ENCODE measurements at regions not wholly inside any gene's neighbourhood (a gene's known extent, or its start where the extent isn't known, plus 50 kb on each side); places are given as distances from the start of the nearest gene placed in this dataset.

DNA sequence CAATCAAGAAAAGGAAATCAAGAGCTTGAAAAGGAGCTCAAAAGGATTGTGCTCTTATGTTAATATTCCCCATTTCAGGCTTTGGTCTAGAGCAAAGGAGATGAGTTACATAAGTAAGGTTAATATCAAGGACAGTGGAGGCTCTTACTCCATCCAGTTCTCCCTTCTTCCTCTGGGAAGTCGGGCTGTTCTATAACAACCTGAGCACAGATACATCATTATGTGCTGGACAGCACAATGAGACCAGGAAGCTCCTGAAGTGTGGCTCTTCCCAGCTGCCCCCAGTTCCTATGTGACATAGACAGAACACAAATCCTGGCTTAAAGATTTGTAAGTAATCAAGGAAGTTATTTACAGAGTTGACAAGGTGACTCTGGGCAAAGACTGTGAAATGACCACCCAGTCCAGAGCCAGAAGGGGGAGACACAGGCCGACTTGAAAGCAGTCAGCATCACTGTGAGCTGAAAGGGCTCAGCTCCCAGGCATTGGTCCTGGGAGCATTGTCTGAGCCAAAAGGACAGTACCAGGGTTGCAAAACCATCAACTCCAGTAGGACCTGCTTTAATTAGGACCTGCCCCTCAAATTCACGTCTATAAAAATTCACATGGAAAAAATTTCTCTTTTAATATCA is 917.6 kb upstream of the ACVR2A start:
- DNase-seq (ENCODE audit: low read depth in 2 of 3, low spot score in 2 of 3) = no peak

DNA sequence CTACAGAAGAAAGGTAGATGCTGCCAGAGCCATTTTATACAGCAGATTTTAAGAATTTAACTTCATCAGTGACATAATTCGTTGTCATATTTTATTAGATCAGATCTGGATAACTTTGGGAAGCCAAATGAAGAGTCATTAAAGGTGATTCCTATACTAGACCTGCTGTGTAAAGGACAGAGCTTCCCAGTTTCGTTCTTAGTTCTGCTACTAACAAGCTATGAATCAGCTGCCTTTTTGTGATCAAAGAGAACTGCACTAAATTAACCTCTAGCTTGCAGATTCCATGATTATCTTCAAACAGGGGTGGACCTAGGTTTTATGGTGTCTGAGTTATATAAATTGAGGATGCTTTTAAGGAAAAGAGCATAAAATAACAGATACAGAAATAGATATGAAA is 926.5 kb upstream of the ACVR2A start:
- no peak for DNase-seq (ENCODE audit: low read depth in 2 of 3, low spot score in 2 of 3)

DNA sequence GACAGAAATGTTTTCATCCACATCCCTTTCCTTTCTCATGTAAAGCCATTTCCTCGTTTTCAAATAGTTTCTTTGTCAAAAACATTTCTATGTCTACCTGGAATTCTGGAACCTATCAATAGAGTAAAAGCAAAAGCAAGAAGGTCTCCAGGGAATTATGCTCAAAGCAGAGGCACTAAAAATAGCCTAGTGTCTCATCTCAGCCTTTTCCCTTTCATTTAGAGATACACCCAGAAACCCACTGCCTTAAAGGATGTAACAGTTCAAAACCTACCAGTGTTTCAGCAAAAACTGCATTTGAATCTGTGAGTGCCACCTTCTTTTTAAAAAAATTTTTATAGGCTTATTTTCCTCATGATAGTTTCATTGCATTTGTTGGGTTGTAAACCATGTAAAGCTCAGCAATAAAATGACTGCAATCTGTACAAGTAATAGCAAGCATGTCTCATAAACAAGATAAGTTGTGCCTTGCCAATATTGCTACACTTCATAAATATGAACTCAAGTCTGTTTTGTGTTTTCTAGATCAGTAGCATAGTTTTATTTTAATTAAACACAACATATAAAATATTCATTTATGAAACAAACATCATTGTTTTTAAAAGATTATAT is 927.3 kb upstream of the ACVR2A start:
- no peak for DNase-seq (ENCODE audit: low read depth in 2 of 3, low spot score in 2 of 3)

DNA sequence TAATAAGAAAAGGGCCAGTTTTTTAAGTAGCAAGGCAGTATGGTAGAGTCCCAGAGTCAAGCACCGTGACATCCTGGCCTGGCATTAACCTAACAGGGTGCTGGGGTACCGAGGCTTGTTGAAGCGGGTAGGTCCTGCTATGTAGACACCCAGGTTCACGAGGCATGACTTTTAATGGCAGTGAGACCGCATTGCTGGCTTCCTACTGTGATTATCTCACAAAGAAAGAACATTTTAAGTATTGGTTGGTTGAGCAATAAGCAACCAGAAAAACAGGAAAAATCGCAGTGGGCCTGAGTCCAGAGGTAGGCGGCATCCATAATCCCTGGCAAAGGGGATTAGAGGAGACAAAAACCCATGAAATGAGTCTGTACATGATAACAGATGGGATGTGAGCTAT is 927.9 kb upstream of the ACVR2A start:
- no peak for DNase-seq (ENCODE audit: low read depth in 2 of 3, low spot score in 2 of 3)

DNA sequence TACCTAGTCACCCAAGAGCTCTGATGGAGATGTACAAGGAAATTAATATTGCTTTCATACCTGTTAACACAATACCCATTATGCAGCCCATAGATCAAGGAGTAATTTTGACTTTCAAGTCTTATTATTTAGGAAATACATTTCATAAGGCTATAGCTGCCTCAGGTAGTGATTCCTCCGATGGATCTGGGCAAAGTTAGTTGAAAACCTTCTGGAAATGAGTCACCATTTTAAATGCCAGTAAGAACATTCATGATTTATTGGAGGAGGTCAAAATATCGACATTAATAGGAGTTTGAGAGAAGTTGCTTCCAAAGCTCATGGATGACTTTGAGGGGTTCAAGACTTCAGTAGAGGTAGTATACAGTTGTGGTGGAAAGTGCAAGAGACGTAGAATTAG is 931.4 kb upstream of the ACVR2A start:
- no peak for DNase-seq (ENCODE audit: low read depth in 2 of 3, low spot score in 2 of 3)

DNA sequence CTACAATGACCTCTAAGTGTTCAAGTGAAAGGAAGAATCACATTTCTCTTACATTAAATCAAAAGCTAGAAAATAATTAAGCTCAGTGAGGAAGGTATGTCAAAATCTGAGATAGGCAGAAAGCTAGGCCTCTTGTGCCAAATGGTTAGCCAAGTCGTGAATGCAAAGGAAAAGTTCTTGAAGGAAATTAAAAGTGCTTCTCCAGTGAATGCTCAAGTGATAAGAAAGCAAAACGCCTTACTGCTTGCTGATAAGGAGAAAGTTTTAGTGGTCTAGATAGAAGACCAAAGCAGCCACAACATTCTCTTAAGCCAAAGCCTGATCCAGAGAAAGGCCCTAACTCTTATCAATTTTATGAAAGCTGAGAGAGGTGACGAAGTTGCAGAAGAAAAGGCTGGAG is 932.3 kb upstream of the ACVR2A start:
- no peak for DNase-seq (ENCODE audit: low read depth in 2 of 3, low spot score in 2 of 3)

DNA sequence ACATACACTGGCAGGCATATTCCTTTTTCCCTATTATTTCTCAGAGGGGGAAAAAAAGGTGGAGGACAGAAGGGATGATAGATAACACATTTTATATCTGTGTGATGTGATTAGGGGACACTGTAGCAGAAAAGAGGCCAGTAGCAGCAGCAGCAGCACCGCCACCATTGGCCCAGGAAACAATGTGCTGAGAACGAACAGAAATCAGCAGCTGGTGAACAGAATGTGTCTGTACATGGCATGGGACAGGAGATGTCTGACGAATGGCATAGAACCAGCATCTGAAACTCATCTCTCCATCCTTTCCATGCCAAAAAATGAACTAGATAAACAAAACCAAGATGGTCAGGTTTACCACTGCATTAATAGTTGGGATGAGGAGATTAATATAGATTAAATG is 936.1 kb upstream of the ACVR2A start:
- DNase-seq (ENCODE audit: low read depth in 2 of 3, low spot score in 2 of 3) = no peak

DNA sequence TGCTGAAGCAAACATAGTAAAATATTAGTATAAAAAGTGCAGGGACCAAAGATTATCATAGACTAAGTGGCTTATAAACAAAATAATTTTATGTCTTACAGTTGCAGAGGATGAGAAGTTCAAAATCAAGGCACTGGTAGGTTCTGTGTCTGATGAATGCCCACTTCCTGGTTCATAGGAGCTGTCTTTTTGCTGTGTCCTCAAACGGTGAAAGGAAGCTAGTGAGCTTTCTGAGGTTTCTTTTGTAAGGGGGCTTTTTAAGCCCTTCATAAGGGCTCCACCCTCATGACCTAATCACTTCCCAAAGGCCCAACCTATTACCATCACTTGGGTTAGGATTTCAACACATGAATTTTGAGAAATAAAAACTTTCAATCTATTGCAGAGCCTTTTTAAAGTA is 946.7 kb upstream of the ACVR2A start:
- DNase-seq (ENCODE audit: low read depth in 2 of 3, low spot score in 2 of 3) = no peak

DNA sequence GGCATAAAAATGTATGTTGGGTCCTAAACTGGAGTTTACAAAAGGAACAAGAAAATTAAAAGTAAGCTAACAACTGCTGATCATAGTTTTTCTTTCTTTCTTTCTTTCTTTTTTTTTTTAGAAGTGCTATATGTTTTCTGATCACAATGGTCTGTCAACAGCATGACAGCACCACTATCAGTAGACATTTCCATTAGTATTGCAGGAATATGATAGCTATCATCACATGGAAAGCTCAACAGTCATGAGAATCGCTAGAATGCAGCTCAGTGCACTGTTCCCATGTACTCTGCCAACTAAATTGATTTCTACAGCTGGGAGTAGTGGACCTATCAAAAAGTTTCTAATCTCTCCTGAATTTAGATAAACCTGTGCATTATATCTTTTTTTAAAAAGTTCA is 950.3 kb upstream of the ACVR2A start:
- no peak for DNase-seq (ENCODE audit: low read depth in 2 of 3, low spot score in 2 of 3)

DNA sequence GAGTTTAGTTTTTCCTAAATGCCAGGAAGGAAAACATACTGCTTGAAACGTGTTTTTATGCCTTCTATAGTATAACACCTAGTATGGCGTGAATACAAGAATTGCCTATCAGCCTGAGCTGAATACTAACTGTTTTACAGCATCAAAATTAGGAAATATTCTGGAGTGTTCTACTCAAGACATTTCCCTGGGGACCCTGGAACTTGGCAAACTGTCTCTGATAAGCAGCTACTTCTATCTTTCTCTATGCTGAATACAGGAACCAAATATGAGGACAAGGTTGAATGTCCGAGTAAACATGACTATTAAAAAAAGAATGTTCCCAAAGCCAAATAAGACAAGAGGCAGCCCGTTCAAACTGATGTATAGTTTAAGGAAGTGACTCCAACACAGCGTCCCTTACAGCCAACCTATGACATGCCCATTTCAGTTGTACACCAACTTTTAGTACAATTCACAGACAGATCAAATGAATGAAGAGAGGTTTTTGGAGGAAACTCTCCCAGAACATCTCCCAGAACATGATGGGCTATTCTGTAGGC is 951.3 kb upstream of the ACVR2A start:
- no peak for DNase-seq (ENCODE audit: low read depth in 2 of 3, low spot score in 2 of 3)

DNA sequence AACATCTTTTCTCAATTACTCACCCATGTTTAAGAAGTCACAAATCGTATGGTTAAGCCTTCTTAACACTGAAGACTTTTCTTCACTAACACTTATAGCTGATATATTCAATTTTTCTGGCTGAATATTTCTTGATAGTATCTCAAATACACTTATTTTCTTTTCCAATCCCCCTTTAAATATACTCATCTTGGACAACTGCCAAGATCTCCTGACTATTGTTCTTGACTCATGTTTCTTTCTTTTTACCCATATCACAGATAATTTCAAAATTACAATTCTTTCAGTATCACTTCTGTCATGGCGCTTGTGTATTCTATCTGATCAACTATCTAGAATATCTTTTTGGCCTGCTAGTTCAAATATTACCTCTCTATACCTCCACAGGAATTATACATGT is 954.3 kb upstream of the ACVR2A start:
- DNase-seq (ENCODE audit: low read depth in 2 of 3, low spot score in 2 of 3) = no peak

DNA sequence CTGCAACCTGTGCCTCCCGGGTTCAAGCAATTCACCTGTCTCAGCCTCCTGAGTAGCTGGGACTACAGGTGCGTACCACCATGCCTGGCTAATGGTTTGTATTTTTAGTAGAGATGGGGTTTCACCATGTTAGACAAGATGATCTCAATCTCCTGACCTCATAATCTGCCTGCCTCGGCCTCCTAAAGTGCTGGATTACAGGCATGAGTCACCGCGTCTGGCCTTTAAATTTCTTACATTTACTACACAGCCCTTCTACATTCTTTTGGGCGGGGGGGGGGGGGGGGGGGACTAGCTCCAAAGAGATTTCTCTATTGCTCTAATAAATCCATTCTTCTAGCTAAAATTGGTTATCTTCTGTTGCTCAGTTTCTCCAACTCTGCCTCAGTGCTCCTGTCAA is 964.9 kb upstream of the ACVR2A start:
- DNase-seq (ENCODE audit: low read depth in 2 of 3, low spot score in 2 of 3) = no peak

DNA sequence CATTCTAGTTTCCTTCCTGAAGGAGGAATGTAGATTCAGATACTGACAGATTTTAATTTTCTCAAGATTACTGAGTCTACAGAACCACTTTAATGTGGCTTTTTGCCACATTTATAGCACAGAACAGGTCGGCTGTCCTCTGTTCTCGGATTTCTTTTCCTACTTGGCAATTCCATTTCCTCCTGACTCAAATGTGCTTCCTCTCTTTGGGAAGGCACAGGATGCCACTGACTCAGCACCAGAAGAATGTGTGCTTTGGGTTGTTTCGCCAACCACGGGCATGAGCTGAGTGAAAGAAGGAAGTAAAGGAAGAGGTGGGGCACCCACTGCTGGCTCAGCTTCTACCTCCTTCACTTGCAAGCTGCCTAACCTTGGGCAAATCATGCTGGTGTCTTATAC is 970.6 kb upstream of the ACVR2A start:
- DNase-seq (ENCODE audit: low read depth in 2 of 3, low spot score in 2 of 3) = no peak

DNA sequence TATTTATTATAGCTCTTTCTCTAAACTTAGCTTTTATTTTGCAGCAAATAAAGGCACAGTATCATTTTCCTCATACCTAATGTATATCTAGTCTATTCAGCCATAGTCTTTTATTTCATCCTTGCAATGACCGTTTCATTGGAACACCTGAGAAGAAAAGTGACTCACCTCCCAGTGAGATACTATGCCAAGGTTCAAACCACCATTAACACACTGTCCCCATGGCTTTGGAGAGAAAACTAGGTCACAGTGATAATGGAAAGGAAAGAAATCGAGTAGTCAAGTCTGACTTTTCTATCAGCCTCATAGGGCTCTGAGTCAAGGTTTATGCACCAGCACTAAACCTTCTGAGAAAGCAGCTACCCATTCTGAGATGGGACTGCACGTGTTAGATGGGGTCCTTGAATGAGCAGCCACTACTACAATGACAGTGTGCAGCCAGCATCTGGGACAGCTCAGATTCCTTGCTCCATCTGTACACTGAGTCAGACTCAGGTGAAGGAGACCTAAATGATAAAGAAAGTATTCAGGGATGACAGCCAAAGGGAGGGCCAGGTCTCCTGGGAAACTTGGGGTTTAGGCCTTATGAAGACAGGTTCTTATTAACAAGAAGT is 971.1 kb upstream of the ACVR2A start:
- no peak for DNase-seq (ENCODE audit: low read depth in 2 of 3, low spot score in 2 of 3)

DNA sequence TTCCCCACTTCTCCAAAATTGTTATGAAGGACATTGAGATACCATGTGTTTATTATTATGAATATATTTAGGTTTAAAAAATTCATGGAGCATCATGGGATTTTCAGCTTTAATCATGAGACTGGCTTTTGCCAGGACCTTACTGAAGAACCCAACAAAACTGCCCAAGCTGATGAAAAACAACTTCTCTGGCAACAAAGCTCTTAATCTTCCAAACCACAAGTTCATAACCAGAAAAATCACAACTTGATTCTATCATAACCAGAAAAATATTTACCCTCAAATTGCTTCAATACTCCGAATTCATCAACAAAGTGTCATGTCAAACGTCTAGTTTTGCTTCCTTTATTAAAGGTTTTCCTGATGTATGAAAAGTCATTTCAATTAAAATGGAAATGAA is 971.8 kb upstream of the ACVR2A start:
- DNase-seq (ENCODE audit: low read depth in 2 of 3, low spot score in 2 of 3) = no peak

DNA sequence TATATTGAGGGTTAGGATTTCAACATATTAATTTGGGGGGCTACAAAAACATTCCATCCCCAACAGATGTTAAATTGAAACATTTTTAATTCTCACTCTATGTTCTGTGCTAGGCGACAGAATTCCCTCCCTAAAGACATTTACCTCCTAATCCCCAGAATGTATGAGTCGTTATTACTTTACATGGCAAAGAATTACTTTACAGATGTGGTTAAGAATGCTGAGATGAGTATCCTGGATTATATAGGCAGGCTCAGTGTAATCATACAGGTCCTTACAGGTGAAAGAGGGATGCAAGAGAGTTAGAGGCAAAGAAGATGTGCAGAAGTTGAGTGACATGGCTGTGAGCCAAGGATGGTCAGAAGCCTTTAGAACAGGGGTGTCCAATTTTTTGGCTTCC is 974.1 kb upstream of the ACVR2A start:
- DNase-seq (ENCODE audit: low read depth in 2 of 3, low spot score in 2 of 3) = no peak

DNA sequence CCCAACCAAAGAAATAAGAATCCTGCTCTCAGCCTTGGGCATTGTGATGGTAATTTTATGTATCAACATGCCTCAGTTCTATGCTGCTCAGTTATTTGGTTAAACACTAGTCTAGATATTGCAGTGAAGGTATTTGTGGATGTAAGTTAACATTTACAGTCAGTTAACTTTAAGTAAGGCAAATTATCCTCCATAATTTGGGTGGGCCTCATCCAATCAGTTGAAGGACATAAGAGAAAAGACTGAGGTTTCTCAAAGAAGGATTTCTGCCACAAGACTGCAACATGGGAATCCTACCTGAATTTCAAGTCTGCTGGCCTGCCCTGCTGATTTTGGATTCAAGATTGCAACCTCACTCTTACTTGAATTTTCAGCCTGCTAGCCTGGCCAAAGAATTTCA is 975.5 kb upstream of the ACVR2A start:
- no peak for DNase-seq (ENCODE audit: low read depth in 2 of 3, low spot score in 2 of 3)

DNA sequence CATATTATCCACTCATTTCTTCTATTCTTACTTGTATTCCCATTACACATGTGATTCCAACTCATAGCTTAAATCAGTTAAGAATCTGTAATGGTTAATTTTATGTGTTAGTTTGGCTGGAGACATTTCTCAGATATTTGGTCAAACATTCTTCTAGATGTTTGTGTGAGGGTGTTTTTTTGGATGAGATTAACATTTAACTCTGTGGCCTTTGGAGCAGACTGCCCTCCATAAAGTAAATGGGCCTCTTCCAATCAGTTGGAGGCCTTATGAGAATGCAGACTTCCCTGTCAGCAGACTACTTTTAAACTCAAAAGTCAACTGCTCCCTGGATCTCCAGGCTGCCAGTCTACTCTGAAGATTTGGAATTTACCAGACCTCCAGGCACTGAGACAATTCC is 976.8 kb upstream of the ACVR2A start:
- no peak for DNase-seq (ENCODE audit: low read depth in 2 of 3, low spot score in 2 of 3)

DNA sequence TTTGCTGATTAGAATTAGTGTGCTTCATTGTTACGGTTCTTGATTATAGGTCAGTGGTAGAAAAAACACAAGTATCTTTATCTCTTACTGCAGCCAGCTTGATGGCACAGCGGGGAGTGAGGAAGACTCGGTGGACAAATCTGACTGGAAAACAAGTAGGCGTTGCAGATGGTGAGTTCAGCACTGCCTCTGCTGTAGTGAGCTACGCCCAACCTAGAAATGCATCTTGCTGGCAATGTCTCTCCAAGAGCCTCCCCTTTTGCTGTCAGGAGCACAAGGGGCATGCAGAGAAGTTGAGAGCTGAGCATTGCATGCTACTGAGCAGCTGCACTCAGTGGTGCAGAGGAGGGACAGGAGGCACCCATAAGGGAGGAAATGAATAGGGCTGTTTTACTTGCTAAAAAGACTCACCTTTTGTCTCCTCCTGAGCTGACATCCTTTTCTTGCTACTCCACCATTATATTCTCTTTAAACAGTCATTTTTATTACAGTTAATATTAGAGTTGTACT is 977.3 kb upstream of the ACVR2A start:
- DNase-seq (ENCODE audit: low read depth in 2 of 3, low spot score in 2 of 3) = no peak

DNA sequence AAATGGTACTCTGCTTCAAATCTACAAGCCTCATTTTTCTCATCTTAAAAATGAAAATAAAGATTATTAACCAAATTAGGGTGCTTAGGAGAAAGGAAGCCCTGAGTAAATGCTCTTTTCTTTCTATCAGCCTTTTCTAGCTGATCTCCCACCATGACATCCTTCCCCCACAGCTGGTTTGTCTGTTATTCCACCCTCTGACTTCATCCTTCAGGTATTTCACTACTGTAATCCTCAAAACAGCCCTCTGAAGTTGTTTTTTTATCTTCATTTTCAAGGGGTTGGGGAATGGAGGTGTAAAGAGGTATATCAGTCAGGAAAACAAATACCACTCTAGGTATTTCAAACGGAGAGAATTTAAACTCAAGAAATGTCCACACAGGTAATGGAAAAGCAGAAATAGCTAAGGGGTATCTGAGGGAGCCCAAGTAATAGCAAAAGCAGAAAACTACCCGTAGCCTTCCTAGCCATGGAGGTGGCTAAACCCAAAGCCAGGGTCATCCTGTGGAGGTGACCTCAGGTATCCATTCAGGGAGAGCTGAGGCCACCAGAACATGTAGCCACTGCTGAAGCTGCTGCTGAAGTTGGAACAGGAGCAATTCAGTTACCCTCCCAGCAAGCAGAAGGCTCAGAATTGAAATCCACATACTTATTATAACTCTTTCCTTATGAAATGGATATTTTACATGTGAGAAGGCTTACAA is 990.9 kb upstream of the ACVR2A start:
- no peak for DNase-seq (ENCODE audit: low read depth in 2 of 3, low spot score in 2 of 3)

DNA sequence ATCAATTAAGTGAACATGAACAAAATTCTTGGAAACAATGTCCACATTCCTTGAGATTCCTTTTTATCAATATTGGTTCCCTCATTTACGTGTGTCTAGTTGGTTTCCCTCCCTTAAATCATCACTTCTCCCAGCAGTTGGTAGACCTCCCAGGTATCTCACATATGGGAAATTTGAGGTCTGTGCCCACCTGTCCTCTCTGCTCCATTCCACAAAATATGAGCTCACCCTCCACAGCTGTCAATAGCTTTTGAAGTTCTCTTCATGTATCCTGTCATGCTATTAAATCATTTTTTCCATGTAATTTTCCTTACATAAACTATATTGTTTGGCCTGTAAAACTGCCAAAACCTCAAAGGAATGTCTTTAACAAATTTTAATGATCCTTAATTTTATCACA is 992.2 kb upstream of the ACVR2A start:
- no peak for DNase-seq (ENCODE audit: low read depth in 2 of 3, low spot score in 2 of 3)

DNA sequence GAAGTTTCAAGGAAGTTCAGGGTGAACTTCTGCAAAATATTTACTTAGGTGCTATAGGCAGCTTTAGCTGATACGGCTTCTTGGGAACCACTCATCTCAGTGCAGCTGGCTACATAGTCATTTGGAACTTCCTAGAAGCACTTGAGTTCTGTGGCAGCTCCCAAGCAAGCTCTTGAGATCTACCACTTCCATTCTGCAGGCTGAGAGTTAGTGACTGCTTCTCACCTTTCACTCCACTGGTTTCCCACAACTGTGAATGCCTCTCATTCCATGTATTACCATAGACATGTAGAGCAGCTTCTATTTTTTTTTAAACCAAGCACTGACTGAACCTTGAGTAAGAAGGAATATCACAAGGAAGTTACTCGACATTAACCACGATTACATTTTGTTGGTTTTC is 994.1 kb upstream of the ACVR2A start:
- DNase-seq (ENCODE audit: low read depth in 2 of 3, low spot score in 2 of 3) = no peak

Measured in activated CD8-positive, alpha-beta memory T cell treated with anti-CD3 and anti-CD28 coated beads for 48 hours (primary cell).